Activated CD8-positive, alpha-beta T cell treated with anti-CD3 and anti-CD28 coated beads for 36 hours (primary cell): ENCODE measurements at regions not wholly inside any gene's neighbourhood (a gene's known extent, or its start where the extent isn't known, plus 50 kb on each side); places are given as distances from the start of the nearest gene placed in this dataset.

Experiments used
- ATAC-seq: fragments of 200-7000 bp; cut with Tn5 transposase; one replicate; pipeline ENCODE4 v1.10.0; 2021; ENCODE audit warnings: mild to moderate bottlenecking, moderate library complexity
- CTCF ChIA-PET: fragments of 350-600 bp; sonication (Branson Sonifier 250); formaldehyde crosslinking; loops from one replicate; lab custom pipeline; 2021; ENCODE audit warnings: antibody characterized with exemption; lab: Charles Lee
- POLR2A ChIA-PET: fragments of 350-600 bp; sonication (Branson Sonifier 250); formaldehyde crosslinking; loops from one replicate; lab custom pipeline; 2021; ENCODE audit warnings: antibody characterized with exemption; lab: Charles Lee
- DNase-seq: peaks from one replicate; pipeline ENCODE4 v3.0.0-alpha.2; 2020
- H3K27ac Mint-ChIP-seq: one replicate; pipeline ENCODE4 v1.8.0; 2021; ENCODE audit warnings: mild to moderate bottlenecking, mixed read lengths
- H3K27me3 Mint-ChIP-seq: one replicate; pipeline ENCODE4 v1.8.0; 2021; ENCODE audit warnings: mixed read lengths
- H3K36me3 Mint-ChIP-seq: one replicate; pipeline ENCODE4 v1.8.0; 2021; ENCODE audit warnings: low read depth, mixed read lengths
- H3K4me1 Mint-ChIP-seq: one replicate; pipeline ENCODE4 v1.8.0; 2021; ENCODE audit warnings: low read depth, mixed read lengths
- H3K4me3 Mint-ChIP-seq: one replicate; pipeline ENCODE4 v1.8.0; 2021; ENCODE audit warnings: mild to moderate bottlenecking, moderate library complexity, mixed read lengths
- H3K9me3 Mint-ChIP-seq: one replicate; pipeline ENCODE4 v1.8.0; 2021; ENCODE audit warnings: mixed read lengths
- CTCF ChIP-seq: fragments of 200-600 bp; IDR thresholded peaks from one replicate; pipeline ENCODE4 v1.8.0; 2022; ENCODE audit warnings: antibody characterized with exemption, mild to moderate bottlenecking
- intact Hi-C: fragments of 100-400 bp; cut with micrococcal nuclease; formaldehyde crosslinking; loops from one replicate; pipeline ENCODE4 v1.10.0; 2022

- H3K9me3 Mint-ChIP-seq: no peaks in the 10 kb centered on the region
- no peak overlapping the region for H3K4me3 Mint-ChIP-seq
- no peaks in the 10 kb centered on the region for H3K4me1 Mint-ChIP-seq
- ATAC-seq (no peak), DNase-seq (no peak)
- intact Hi-C loops: no loop called here
- no peaks in the 10 kb centered on the region for H3K36me3 Mint-ChIP-seq
- no peak for TF ChIP-seq CTCF
- H3K27me3 Mint-ChIP-seq: peaks cover 2% of the 10 kb centered on the region
- H3K27ac Mint-ChIP-seq: no peak overlapping the region
- POLR2A ChIA-PET: no interaction called here
- CTCF ChIA-PET: no interaction called here
These were observed 107.8 kb upstream of the CITED2 start for GRCh38 chr6:139482287-139482686.

GRCh38 chr6:139480356-139481165, 106.1 kb upstream of the CITED2 start:
- Mint-ChIP-seq H3K4me3 (no peak overlapping the region), H3K27me3 (peaks cover 2% of the 10 kb centered on the region), H3K36me3 (no peaks in the 10 kb centered on the region), H3K27ac (no peak overlapping the region), H3K9me3 (no peaks in the 10 kb centered on the region), H3K4me1 (no peaks in the 10 kb centered on the region)
- POLR2A ChIA-PET: no interaction called here
- no peak for TF ChIP-seq CTCF
- intact Hi-C loops: no loop called here
- no peak for DNase-seq
- CTCF ChIA-PET: interaction anchor here (1.0 kb wide), 1 partner anchor 8 kb away, joined by 3 read pairs; no protein-coding TSS in a partner anchor
- no peak for ATAC-seq

DNA sequence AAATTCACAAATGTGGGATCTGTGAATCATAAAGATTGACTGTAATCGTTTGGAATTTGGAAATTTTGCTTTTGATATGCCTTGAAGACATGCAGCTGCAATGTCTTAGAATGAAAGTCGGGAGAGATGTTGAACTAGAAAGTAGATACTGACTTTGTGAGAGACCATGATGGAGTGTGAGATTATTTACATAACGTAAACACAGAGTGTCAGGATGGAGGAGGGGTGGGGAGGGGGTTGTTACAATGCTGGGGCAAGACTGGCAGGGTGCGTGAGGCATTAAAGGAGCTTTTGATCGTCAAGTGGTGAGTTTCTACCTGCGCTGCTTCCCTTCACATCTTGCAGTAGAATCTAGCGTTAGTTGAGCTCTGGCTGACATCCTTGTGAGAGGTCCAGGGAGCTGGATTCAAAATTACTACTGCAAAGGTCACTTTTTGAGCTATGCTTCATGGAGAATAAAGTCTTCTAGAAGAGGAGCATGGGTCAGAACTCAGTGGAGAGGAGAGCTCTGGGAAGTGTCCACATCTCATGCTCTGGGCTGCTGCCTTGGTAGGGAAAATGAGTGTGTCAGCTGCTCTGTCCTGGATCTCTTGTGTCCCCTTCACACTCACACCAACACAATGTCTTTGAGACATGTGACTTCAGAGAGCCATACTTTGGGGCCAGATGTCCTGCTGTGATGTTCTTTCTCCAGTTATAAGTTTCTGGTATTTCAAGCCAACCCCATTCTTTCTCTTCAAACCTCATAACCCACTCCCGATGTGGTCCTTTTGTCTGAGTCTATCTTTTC, 105.2 kb upstream of the CITED2 start:
- no peak for TF ChIP-seq CTCF
- ChIA-PET POLR2A (interaction anchor here (0.6 kb wide), 1 partner anchor 229 kb away, joined by 3 read pairs; no protein-coding TSS in a partner anchor), CTCF (interaction anchor here (1.0 kb wide), 1 partner anchor 9 kb away, joined by 3 read pairs; no protein-coding TSS in a partner anchor)
- H3K4me3 Mint-ChIP-seq: no peak overlapping the region
- intact Hi-C loops: no loop called here
- peaks cover 2% of the 10 kb centered on the region for H3K27me3 Mint-ChIP-seq
- H3K36me3 Mint-ChIP-seq: no peaks in the 10 kb centered on the region
- no peaks in the 10 kb centered on the region for H3K9me3 Mint-ChIP-seq
- no peak for DNase-seq
- H3K4me1 Mint-ChIP-seq: no peaks in the 10 kb centered on the region
- no peak for ATAC-seq
- no peak overlapping the region for H3K27ac Mint-ChIP-seq

DNA sequence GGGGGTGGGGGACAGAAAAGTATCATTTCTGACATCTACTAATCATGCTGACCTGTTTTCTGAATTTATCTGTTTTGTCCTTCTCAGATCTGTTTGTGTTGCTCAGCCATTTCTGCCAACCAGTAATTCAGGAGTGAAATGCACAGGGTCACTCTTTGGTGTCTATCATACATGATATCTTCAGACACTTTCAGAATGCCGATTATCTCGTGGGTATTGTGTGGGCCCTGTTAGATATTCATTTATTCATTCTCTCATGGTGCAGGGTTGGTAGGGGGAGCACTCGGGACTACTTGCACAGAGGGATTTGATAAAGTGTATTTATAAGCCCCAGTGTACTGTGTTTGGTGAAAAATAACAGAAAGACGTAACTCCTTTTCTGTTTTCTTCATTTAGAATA, 101.2 kb upstream of the CITED2 start:
- TF ChIP-seq CTCF: no peak
- no peaks in the 10 kb centered on the region for H3K27me3 Mint-ChIP-seq
- H3K4me3 Mint-ChIP-seq: no peak overlapping the region
- ATAC-seq (no peak), DNase-seq (no peak)
- ChIA-PET CTCF (no interaction called here), POLR2A (interaction anchor here (1.0 kb wide), 1 partner anchor 10 kb away, joined by 3 read pairs; no protein-coding TSS in a partner anchor)
- H3K27ac Mint-ChIP-seq: no peak overlapping the region
- no peaks in the 10 kb centered on the region for H3K4me1 Mint-ChIP-seq
- H3K9me3 Mint-ChIP-seq: no peaks in the 10 kb centered on the region
- intact Hi-C loops: no loop called here
- no peaks in the 10 kb centered on the region for H3K36me3 Mint-ChIP-seq
